ENCODE measurements at regions not wholly inside any gene's neighbourhood (a gene's known extent, or its start where the extent isn't known, plus 50 kb on each side); places are given as distances from the start of the nearest gene placed in this dataset.

DNA sequence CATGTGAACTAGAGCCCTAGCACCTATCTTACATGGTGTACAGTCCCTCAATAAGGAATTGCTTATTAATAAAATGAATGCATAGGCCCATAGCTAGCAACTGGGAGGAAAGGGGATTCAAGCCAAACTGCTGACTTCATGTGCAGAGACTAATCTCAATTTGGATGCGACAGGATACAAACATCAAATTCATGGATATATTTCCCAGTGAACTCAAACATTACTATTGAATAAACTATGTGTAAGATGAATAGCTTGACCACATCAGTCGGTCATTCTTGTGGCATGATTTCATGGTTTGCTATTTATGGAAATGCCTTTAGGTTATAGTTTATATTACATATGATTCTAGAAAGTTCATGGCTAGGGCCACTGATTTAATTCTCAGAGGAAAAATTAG, 268.6 kb upstream of the SLITRK3 start:
- H3K36me3 ChIP-seq = no peaks in the 10 kb centered on the region
- ATAC-seq = no peak
- no peaks in the 10 kb centered on the region for H3K9me3 ChIP-seq
- H3K4me3 ChIP-seq = no peak overlapping the region
- TF ChIP-seq EP300 (IDR thresholded peaks at IDR 0.05) (no peak), POLR2A (IDR thresholded peaks at IDR 0.05) (no peak), POLR2AphosphoS5 (IDR thresholded peaks at IDR 0.05) (no peak)
- TF ChIP-seq, protein P1, sequence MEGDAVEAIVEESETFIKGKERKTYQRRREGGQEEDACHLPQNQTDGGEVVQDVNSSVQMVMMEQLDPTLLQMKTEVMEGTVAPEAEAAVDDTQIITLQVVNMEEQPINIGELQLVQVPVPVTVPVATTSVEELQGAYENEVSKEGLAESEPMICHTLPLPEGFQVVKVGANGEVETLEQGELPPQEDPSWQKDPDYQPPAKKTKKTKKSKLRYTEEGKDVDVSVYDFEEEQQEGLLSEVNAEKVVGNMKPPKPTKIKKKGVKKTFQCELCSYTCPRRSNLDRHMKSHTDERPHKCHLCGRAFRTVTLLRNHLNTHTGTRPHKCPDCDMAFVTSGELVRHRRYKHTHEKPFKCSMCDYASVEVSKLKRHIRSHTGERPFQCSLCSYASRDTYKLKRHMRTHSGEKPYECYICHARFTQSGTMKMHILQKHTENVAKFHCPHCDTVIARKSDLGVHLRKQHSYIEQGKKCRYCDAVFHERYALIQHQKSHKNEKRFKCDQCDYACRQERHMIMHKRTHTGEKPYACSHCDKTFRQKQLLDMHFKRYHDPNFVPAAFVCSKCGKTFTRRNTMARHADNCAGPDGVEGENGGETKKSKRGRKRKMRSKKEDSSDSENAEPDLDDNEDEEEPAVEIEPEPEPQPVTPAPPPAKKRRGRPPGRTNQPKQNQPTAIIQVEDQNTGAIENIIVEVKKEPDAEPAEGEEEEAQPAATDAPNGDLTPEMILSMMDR (IDR thresholded peaks at IDR 0.05) = no peak
- peak overlapping the region in 2 of 4 donors; percentile 63 to 77 for H3K27ac ChIP-seq
- H3K27me3 ChIP-seq = no peaks in the 10 kb centered on the region
- WGBS, 2 donors (ENCODE audit: low coverage in 1 of 2) = 51 to 57% methylated on average over 2 of the region's 2 CpGs
- H3K4me1 ChIP-seq = peaks cover 0 to 49% (median 13%) of the 10 kb centered on the region in 3 donors

DNA sequence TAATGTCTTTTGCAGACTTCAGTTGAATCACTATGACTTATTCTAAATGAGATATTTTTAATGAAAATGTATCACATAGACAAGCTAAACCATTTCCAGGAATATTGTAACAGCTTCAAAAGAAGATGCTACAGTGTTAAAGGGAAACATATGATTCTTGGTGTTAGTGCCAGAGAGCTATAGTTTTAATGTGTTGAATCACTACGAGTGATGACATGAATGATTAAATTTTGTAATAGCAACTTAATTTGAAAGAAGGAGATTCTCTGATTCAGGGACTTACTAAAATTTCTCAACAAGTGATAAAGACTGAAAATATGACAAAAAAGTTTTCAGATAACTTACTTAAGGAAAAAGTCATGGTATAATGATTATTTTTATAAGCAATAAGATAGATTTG, 267.3 kb upstream of the SLITRK3 start:
- WGBS, 2 donors (ENCODE audit: low coverage in 1 of 2) = 0 to 65% methylated on average over 1 of the region's 1 CpG

DNA sequence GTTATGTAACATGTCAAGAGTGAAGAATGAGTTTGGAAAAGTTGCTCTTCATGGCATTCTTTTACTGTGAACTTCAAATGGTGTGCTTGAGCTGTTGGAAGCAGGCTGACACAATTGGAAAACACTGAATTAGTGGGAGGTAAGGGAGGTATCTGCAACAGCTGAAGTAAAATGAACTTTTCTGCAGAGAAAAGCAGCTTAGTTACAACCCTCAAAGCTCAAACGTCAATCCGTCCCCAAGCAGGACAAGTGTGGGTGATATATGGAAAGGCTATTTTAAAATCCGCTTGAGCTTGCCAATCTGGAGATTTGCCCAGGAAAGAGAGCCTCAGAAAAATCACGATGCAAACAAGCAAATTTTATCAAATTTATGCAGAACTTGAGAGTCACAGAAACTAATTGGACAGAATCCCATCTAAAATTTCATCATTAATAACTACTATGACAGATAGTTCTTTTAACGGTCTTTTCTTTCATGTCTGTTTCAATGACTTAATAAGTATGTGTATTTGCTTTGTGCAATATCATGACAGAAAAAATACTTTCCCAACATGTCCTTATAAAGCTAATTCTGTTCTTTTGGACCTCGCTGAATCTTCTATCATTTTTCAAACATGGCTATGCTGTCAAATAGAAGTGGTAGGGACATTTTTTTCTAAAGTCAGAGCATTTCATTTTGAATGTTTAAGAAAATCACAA, 266.6 kb upstream of the SLITRK3 start:
- H3K36me3 ChIP-seq = no peaks in the 10 kb centered on the region
- WGBS, 2 donors (ENCODE audit: low coverage in 1 of 2) = 14 to 23% methylated on average over 6 of the region's 6 CpGs
- peaks cover 0 to 35% (median 9%) of the 10 kb centered on the region in 3 donors for H3K4me1 ChIP-seq
- no peaks in the 10 kb centered on the region for H3K9me3 ChIP-seq
- H3K4me3 ChIP-seq = peak overlapping the region; percentile 7 to 19
- peak overlapping the region; percentile 63 to 88 (median 71) for H3K27ac ChIP-seq
- peak; percentile 73 for ATAC-seq
- H3K27me3 ChIP-seq = no peaks in the 10 kb centered on the region
- TF ChIP-seq EP300 (IDR thresholded peaks at IDR 0.05) (no peak), POLR2AphosphoS5 (IDR thresholded peaks at IDR 0.05) (peak; percentile 16)
- TF ChIP-seq, protein P1 (IDR thresholded peaks at IDR 0.05) = no peak

More for the DNA sequence above, 267.3 kb upstream of the SLITRK3 start:
- no peak for ATAC-seq
- H3K27me3 ChIP-seq = no peaks in the 10 kb centered on the region
- H3K27ac ChIP-seq = peak overlapping the region; percentile 63 to 88 (median 71)
- no peaks in the 10 kb centered on the region for H3K36me3 ChIP-seq
- no peak overlapping the region for H3K4me3 ChIP-seq
- no peak for TF ChIP-seq POLR2AphosphoS5 (IDR thresholded peaks at IDR 0.05)
- TF ChIP-seq, protein P1 (IDR thresholded peaks at IDR 0.05) = no peak
- TF ChIP-seq POLR2A (IDR thresholded peaks at IDR 0.05) = no peak
- TF ChIP-seq EP300 (IDR thresholded peaks at IDR 0.05) = no peak
- H3K9me3 ChIP-seq = no peaks in the 10 kb centered on the region
- peaks cover 0 to 38% (median 9%) of the 10 kb centered on the region in 3 donors for H3K4me1 ChIP-seq

DNA sequence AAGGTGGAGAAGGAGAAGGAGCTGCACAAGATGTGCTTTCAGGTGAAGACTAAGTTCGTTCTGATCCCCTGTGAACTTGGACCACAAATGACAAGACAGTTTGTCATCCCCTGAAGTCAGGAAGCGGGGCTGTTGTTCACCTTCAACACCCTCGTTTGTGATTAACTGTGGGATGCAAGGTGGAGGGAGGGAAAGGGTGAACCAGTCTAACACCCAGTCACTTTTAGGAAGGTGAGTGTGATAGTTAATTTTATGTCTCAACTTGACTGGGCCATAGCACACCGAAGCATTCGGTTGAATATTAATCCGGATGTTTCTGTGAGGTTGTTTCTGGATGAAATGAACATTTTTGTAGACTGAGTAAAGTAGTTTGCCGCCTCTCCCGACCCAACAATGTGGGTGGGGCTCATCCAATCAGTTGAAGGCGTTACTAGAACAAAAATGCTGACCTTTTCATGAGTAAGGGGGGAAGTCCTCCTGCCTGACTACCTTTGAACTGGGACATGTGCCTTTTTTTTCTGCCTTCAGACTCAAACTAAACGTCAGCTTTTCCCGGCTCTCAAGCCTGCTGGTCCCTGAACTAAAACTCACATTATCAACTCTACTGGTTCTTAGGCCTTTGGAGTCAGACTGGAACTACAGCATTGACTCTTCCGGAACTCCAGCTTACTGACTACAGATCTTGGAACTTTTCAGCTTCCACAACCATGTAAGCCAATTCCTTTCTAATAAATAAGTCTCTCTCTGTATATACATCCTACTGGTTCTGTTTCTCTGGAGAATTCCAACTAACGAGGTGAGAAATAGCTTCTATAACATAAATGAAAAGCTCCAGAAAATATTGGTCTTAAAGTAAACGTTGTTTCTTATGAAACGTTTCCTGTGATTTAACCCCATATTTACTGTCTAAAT, 264.0 kb upstream of the SLITRK3 start:
- WGBS, 2 donors (ENCODE audit: low coverage in 1 of 2) = 68 to 73% methylated on average over 14 to 15 of the region's 15 CpGs
- Histone ChIP-seq H3K4me3 (no peak overlapping the region), H3K27me3 (no peaks in the 10 kb centered on the region), H3K36me3 (no peaks in the 10 kb centered on the region), H3K27ac (peak overlapping the region in 2 of 4 donors; percentile 34 to 77), H3K4me1 (peaks cover 0 to 30% (median 9%) of the 10 kb centered on the region in 3 donors), H3K9me3 (no peaks in the 10 kb centered on the region)
- no peak for ATAC-seq
- TF ChIP-seq, protein P1 (IDR thresholded peaks at IDR 0.05) = no peak
- TF ChIP-seq POLR2A (IDR thresholded peaks at IDR 0.05) = no peak

All from gastroesophageal sphincter (tissue), 4 donors.